ENCODE measurements at regions not wholly inside any gene's neighbourhood (a gene's known extent, or its start where the extent isn't known, plus 50 kb on each side); places are given as distances from the start of the nearest gene placed in this dataset.
A peak's percentile ranks its signal among the peaks of the same experiment; 100 is the strongest.

DNA sequence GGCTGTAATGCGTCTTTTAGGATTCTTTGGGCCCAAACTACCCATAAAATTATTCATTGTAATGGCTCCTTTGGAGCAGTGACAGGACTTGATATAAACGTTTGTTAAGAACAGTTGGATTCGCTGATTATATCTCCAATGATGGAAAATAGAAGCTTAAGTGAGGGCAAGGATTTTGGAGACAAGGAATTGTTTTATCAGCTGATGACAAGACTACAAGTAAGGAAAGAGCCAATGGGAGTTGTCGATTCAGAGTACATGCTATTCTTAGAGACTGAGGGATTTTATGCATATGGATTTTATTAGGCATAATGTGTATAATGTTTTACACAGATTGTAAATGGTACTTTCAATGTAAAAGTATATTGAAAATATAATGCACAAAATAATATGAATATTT is 425.5 kb upstream of the RIOK2 start:
- no peak overlapping the region for H4K8ac ChIP-seq (ENCODE audit: low read depth, low read length)
- no peak overlapping the region for H3K27ac ChIP-seq (ENCODE audit: low read depth, low read length)
- H3K4me1 ChIP-seq (ENCODE audit: control insufficient read depth in 1 of 2, insufficient read depth in 2 of 2, low read length in 2 of 2): no peaks in the 10 kb centered on the region
- no peak overlapping the region for H2BK5ac ChIP-seq (ENCODE audit: low read depth, low read length, poor library complexity)
- no peak for DNase-seq
- no peak overlapping the region for H3K4me2 ChIP-seq (ENCODE audit: low read length)
- no peak overlapping the region for H3K23ac ChIP-seq (ENCODE audit: low read length)
- no CpG with 5 or more reads among the region's 4 CpGs for WGBS (ENCODE audit: extremely low coverage, insufficient coverage, insufficient read length)
- H3K79me1 ChIP-seq (ENCODE audit: low read length): no peaks in the 10 kb centered on the region
- no peak overlapping the region for H3K18ac ChIP-seq (ENCODE audit: low read length)
- no peak overlapping the region for H2BK12ac ChIP-seq (ENCODE audit: low read length)
- H3K14ac ChIP-seq (ENCODE audit: low read length): no peak overlapping the region
- no peak overlapping the region for H4K12ac ChIP-seq (ENCODE audit: low read depth, low read length)
- H3K36me3 ChIP-seq (ENCODE audit: control insufficient read depth in 1 of 2, insufficient read depth in 2 of 2, low read length in 2 of 2): no peaks in the 10 kb centered on the region
- H3K9ac ChIP-seq (ENCODE audit: low read length): no peak overlapping the region
- no peak overlapping the region for H4K91ac ChIP-seq (ENCODE audit: low read depth, low read length)
- no peak overlapping the region for H3K4me3 ChIP-seq (ENCODE audit: low read depth, low read length)
- no peak overlapping the region for H2BK120ac ChIP-seq (ENCODE audit: insufficient read depth, low read length, poor library complexity)
- H3K27me3 ChIP-seq (ENCODE audit: insufficient read depth, low read length): no peaks in the 10 kb centered on the region
- H2AFZ ChIP-seq (ENCODE audit: insufficient read depth, low read length, poor library complexity): no peak overlapping the region
- no peaks in the 10 kb centered on the region for H3K9me3 ChIP-seq (ENCODE audit: insufficient read depth, low read depth, low read length)
- H2AK5ac ChIP-seq (ENCODE audit: low read length): no peak overlapping the region
- H3K4ac ChIP-seq (ENCODE audit: low read depth, low read length): no peak overlapping the region
- H3K79me2 ChIP-seq (ENCODE audit: control insufficient read depth, insufficient read depth, low read length, poor library complexity): no peaks in the 10 kb centered on the region

DNA sequence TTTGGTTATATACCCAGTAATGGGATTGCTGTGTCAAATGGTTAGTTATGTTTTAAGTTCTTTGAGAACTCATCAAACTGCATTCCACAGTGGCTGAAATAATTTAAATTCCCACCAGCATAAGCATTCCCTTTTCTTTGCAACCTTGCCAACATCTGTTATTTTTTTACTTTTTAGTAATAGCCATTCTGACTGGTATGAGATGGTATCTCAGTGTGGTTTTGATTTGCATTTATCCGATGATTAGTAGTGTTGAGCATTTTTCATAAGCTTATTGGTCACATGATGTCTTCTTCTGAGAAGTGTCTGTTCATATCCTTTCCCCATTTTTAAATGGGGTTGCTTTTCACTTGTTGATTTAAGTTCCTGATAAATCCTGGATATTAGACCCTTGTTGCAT is 435.7 kb upstream of the RIOK2 start:
- Histone ChIP-seq H3K9ac (ENCODE audit: low read length) (no peak overlapping the region), H3K14ac (ENCODE audit: low read length) (no peak overlapping the region), H3K27ac (ENCODE audit: low read depth, low read length) (no peak overlapping the region), H2BK12ac (ENCODE audit: low read length) (no peak overlapping the region), H3K36me3 (ENCODE audit: control insufficient read depth in 1 of 2, insufficient read depth in 2 of 2, low read length in 2 of 2) (no peaks in the 10 kb centered on the region), H2BK120ac (ENCODE audit: insufficient read depth, low read length, poor library complexity) (no peak overlapping the region), H3K4me3 (ENCODE audit: low read depth, low read length) (no peak overlapping the region), H3K23ac (ENCODE audit: low read length) (no peak overlapping the region), H3K9me3 (ENCODE audit: insufficient read depth, low read depth, low read length) (no peaks in the 10 kb centered on the region), H2BK5ac (ENCODE audit: low read depth, low read length, poor library complexity) (no peak overlapping the region), H2AFZ (ENCODE audit: insufficient read depth, low read length, poor library complexity) (no peak overlapping the region), H3K79me1 (ENCODE audit: low read length) (no peaks in the 10 kb centered on the region), H3K18ac (ENCODE audit: low read length) (no peak overlapping the region), H3K27me3 (ENCODE audit: insufficient read depth, low read length) (no peaks in the 10 kb centered on the region), H3K4me2 (ENCODE audit: low read length) (no peak overlapping the region), H2AK5ac (ENCODE audit: low read length) (no peak overlapping the region), H4K12ac (ENCODE audit: low read depth, low read length) (no peak overlapping the region), H4K8ac (ENCODE audit: low read depth, low read length) (no peak overlapping the region), H3K4me1 (ENCODE audit: control insufficient read depth in 1 of 2, insufficient read depth in 2 of 2, low read length in 2 of 2) (no peaks in the 10 kb centered on the region), H3K4ac (ENCODE audit: low read depth, low read length) (no peak overlapping the region), H4K91ac (ENCODE audit: low read depth, low read length) (no peak overlapping the region), H3K79me2 (ENCODE audit: control insufficient read depth, insufficient read depth, low read length, poor library complexity) (no peaks in the 10 kb centered on the region)
- WGBS (ENCODE audit: extremely low coverage, insufficient coverage, insufficient read length): no CpG with 5 or more reads among the region's 1 CpG
- DNase-seq: peak; percentile 19 to 85

DNA sequence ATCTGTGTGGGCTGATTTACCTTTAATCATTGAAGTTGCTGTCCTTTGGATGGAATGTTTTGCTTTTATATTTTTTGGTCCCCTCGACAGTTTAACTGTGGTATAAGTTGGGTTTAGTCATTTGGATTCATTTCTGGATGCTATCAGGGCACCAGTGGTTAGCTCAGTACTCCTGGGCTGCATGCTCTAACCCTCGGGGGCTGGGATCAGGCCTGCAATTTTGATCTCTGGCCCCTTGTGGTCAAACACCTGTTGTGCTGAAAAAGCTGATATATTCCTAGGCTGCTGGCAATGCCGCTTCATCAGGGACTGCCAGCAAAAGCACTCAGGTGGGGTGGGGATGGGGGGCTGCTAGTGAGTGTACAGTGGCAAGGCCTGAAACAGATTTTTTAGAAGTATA is 440.4 kb upstream of the RIOK2 start:
- Histone ChIP-seq H3K27me3 (ENCODE audit: insufficient read depth, low read length) (no peaks in the 10 kb centered on the region), H4K12ac (ENCODE audit: low read depth, low read length) (no peak overlapping the region), H3K79me1 (ENCODE audit: low read length) (no peaks in the 10 kb centered on the region), H3K36me3 (ENCODE audit: control insufficient read depth in 1 of 2, insufficient read depth in 2 of 2, low read length in 2 of 2) (no peaks in the 10 kb centered on the region), H3K9me3 (ENCODE audit: insufficient read depth, low read depth, low read length) (no peaks in the 10 kb centered on the region), H3K14ac (ENCODE audit: low read length) (no peak overlapping the region), H3K27ac (ENCODE audit: low read depth, low read length) (no peak overlapping the region), H2AK5ac (ENCODE audit: low read length) (no peak overlapping the region), H4K91ac (ENCODE audit: low read depth, low read length) (no peak overlapping the region), H2BK12ac (ENCODE audit: low read length) (no peak overlapping the region), H3K18ac (ENCODE audit: low read length) (no peak overlapping the region), H4K8ac (ENCODE audit: low read depth, low read length) (no peak overlapping the region), H3K9ac (ENCODE audit: low read length) (no peak overlapping the region), H2BK5ac (ENCODE audit: low read depth, low read length, poor library complexity) (no peak overlapping the region), H3K79me2 (ENCODE audit: control insufficient read depth, insufficient read depth, low read length, poor library complexity) (no peaks in the 10 kb centered on the region), H2BK120ac (ENCODE audit: insufficient read depth, low read length, poor library complexity) (no peak overlapping the region), H2AFZ (ENCODE audit: insufficient read depth, low read length, poor library complexity) (no peak overlapping the region), H3K4ac (ENCODE audit: low read depth, low read length) (no peak overlapping the region), H3K4me3 (ENCODE audit: low read depth, low read length) (no peak overlapping the region), H3K4me2 (ENCODE audit: low read length) (no peak overlapping the region), H3K4me1 (ENCODE audit: control insufficient read depth in 1 of 2, insufficient read depth in 2 of 2, low read length in 2 of 2) (no peaks in the 10 kb centered on the region), H3K23ac (ENCODE audit: low read length) (no peak overlapping the region)
- no peak for DNase-seq
- no CpG with 5 or more reads among the region's 3 CpGs for WGBS (ENCODE audit: extremely low coverage, insufficient coverage, insufficient read length)

DNA sequence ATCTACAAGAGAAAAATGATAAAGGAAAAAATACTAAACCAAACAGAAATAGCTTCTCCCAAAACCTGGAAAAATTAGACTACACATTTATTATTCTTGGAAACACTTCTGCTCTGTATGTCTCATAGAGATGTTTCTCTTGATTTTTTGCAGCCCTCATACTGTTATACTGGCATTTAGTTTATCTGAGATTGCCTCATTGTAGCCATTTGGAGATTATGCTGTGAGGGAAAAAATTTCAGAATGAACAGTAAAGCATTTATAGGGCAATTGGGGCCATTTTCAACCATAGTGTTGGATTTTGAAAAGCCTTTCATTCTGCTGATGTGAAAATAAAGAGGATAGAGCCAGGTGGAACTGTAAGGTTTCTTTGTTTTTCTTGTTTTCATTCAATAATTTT is 441.8 kb upstream of the RIOK2 start:
- no peak overlapping the region for H4K12ac ChIP-seq (ENCODE audit: low read depth, low read length)
- H3K23ac ChIP-seq (ENCODE audit: low read length): no peak overlapping the region
- H4K8ac ChIP-seq (ENCODE audit: low read depth, low read length): no peak overlapping the region
- H3K18ac ChIP-seq (ENCODE audit: low read length): no peak overlapping the region
- no peak overlapping the region for H2BK120ac ChIP-seq (ENCODE audit: insufficient read depth, low read length, poor library complexity)
- no peaks in the 10 kb centered on the region for H3K27me3 ChIP-seq (ENCODE audit: insufficient read depth, low read length)
- no peaks in the 10 kb centered on the region for H3K79me2 ChIP-seq (ENCODE audit: control insufficient read depth, insufficient read depth, low read length, poor library complexity)
- no peak overlapping the region for H3K14ac ChIP-seq (ENCODE audit: low read length)
- no peak overlapping the region for H4K91ac ChIP-seq (ENCODE audit: low read depth, low read length)
- H2BK5ac ChIP-seq (ENCODE audit: low read depth, low read length, poor library complexity): no peak overlapping the region
- H2AFZ ChIP-seq (ENCODE audit: insufficient read depth, low read length, poor library complexity): no peak overlapping the region
- H3K27ac ChIP-seq (ENCODE audit: low read depth, low read length): no peak overlapping the region
- H2AK5ac ChIP-seq (ENCODE audit: low read length): no peak overlapping the region
- H3K36me3 ChIP-seq (ENCODE audit: control insufficient read depth in 1 of 2, insufficient read depth in 2 of 2, low read length in 2 of 2): no peaks in the 10 kb centered on the region
- DNase-seq: peak in 1 of 2 donors; percentile 38
- H3K9me3 ChIP-seq (ENCODE audit: insufficient read depth, low read depth, low read length): no peaks in the 10 kb centered on the region
- no peak overlapping the region for H2BK12ac ChIP-seq (ENCODE audit: low read length)
- H3K4me1 ChIP-seq (ENCODE audit: control insufficient read depth in 1 of 2, insufficient read depth in 2 of 2, low read length in 2 of 2): no peaks in the 10 kb centered on the region
- no peaks in the 10 kb centered on the region for H3K79me1 ChIP-seq (ENCODE audit: low read length)
- H3K4me3 ChIP-seq (ENCODE audit: low read depth, low read length): no peak overlapping the region
- no peak overlapping the region for H3K9ac ChIP-seq (ENCODE audit: low read length)
- no peak overlapping the region for H3K4me2 ChIP-seq (ENCODE audit: low read length)
- no peak overlapping the region for H3K4ac ChIP-seq (ENCODE audit: low read depth, low read length)

- Histone ChIP-seq H2AFZ (ENCODE audit: insufficient read depth, low read length, poor library complexity) (no peak overlapping the region), H4K91ac (ENCODE audit: low read depth, low read length) (no peak overlapping the region), H3K27ac (ENCODE audit: low read depth, low read length) (no peak overlapping the region), H2BK120ac (ENCODE audit: insufficient read depth, low read length, poor library complexity) (no peak overlapping the region), H4K12ac (ENCODE audit: low read depth, low read length) (no peak overlapping the region), H3K18ac (ENCODE audit: low read length) (no peak overlapping the region), H3K23ac (ENCODE audit: low read length) (no peak overlapping the region), H3K4me3 (ENCODE audit: low read depth, low read length) (no peak overlapping the region), H2BK5ac (ENCODE audit: low read depth, low read length, poor library complexity) (no peak overlapping the region), H2AK5ac (ENCODE audit: low read length) (no peak overlapping the region), H3K9me3 (ENCODE audit: insufficient read depth, low read depth, low read length) (no peaks in the 10 kb centered on the region), H3K4me2 (ENCODE audit: low read length) (no peak overlapping the region), H4K8ac (ENCODE audit: low read depth, low read length) (no peak overlapping the region), H3K4ac (ENCODE audit: low read depth, low read length) (no peak overlapping the region), H3K79me1 (ENCODE audit: low read length) (no peaks in the 10 kb centered on the region), H3K4me1 (ENCODE audit: control insufficient read depth in 1 of 2, insufficient read depth in 2 of 2, low read length in 2 of 2) (no peaks in the 10 kb centered on the region), H3K36me3 (ENCODE audit: control insufficient read depth in 1 of 2, insufficient read depth in 2 of 2, low read length in 2 of 2) (no peaks in the 10 kb centered on the region), H3K14ac (ENCODE audit: low read length) (no peak overlapping the region), H3K9ac (ENCODE audit: low read length) (no peak overlapping the region), H3K27me3 (ENCODE audit: insufficient read depth, low read length) (no peaks in the 10 kb centered on the region), H3K79me2 (ENCODE audit: control insufficient read depth, insufficient read depth, low read length, poor library complexity) (no peaks in the 10 kb centered on the region), H2BK12ac (ENCODE audit: low read length) (no peak overlapping the region)
- DNase-seq: no peak
- WGBS (ENCODE audit: extremely low coverage, insufficient coverage, insufficient read length): no CpG with 5 or more reads among the region's 3 CpGs
Measured at GRCh38 chr5:97627272-97627671, 444.2 kb upstream of the RIOK2 start.
